H1 (cell line): ENCODE measurements at regions not wholly inside any gene's neighbourhood (a gene's known extent, or its start where the extent isn't known, plus 50 kb on each side); places are given as distances from the start of the nearest gene placed in this dataset.

Experiments used
- CTCF ChIA-PET: fragments of 300-600 bp; sonication (Branson Sonifier 250); formaldehyde crosslinking; loops from one replicate; lab custom pipeline; 2021; ENCODE audit not compliant: partially characterized antibody; lab: Charles Lee
- POLR2A ChIA-PET: fragments of 300-600 bp; sonication (Branson Sonifier 250); formaldehyde crosslinking; loops from one replicate; lab custom pipeline; 2021; ENCODE audit warnings: inconsistent platforms; ENCODE audit not compliant: partially characterized antibody; lab: Charles Lee
- DNase-seq, 2 experiments: peaks; one replicate each; pipeline versions ENCODE4 v3.0.0 to v3.0.0-alpha.2; 2010 to 2022; ENCODE audit warnings: low spot score in 2 of 2, low read depth in 1 of 2, mixed read lengths in 1 of 2
- FAIRE-seq: peaks from 2 replicates; lab custom pipeline; 2011; peaks lifted over from hg19 to GRCh38; lab: Jason Lieb, UNC
- H2AFZ ChIP-seq: 2 replicates; pipeline ENCODE4 v1.8.1; 2012; ENCODE audit warnings: low read length, inconsistent platforms
- H2AK5ac ChIP-seq: 2 replicates; pipeline ENCODE4 v1.6.1; 2013; ENCODE audit warnings: low read depth, low read length
- H2BK120ac ChIP-seq: replicated peaks from 2 replicates; pipeline ENCODE3; 2013; ENCODE audit warnings: low read depth, low read length, inconsistent platforms
- H2BK12ac ChIP-seq: 2 replicates; pipeline ENCODE4 v1.6.1; 2013; ENCODE audit warnings: low read depth, low read length
- H2BK15ac ChIP-seq: 2 replicates; pipeline ENCODE4 v1.6.1; 2013; ENCODE audit warnings: low read length
- H2BK20ac ChIP-seq: 2 replicates; pipeline ENCODE4 v1.6.1; 2013; ENCODE audit warnings: low read length
- H2BK5ac ChIP-seq: 2 replicates; pipeline ENCODE4 v1.6.1; 2013; ENCODE audit warnings: low read depth, low read length
- H3K14ac ChIP-seq: 2 replicates; pipeline ENCODE4 v1.6.1; 2013; ENCODE audit warnings: inconsistent platforms; ENCODE audit not compliant: insufficient read length
- H3K18ac ChIP-seq: 2 replicates; pipeline ENCODE4 v1.6.1; 2013; ENCODE audit warnings: low read length; ENCODE audit errors: extremely low read depth
- H3K23ac ChIP-seq: 2 replicates; pipeline ENCODE4 v1.6.1; 2013; ENCODE audit warnings: inconsistent platforms; ENCODE audit not compliant: insufficient read length
- H3K23me2 ChIP-seq: 2 replicates; pipeline ENCODE4 v1.6.1; 2013; ENCODE audit warnings: low read depth, low read length
- H3K27ac ChIP-seq: 2 replicates; pipeline ENCODE4 v1.6.1; 2011; ENCODE audit warnings: low read depth, low read length, inconsistent platforms
- H3K27me3 ChIP-seq, 4 experiments: replicated peaks in 1 of 4; 1 replicate in 1 of 4; 2 replicates in 3 of 4; pipeline versions ENCODE4 v1.6.1 to v1.8.1; 2011 to 2013; ENCODE audit warnings: low read length in 3 of 4, mild to moderate bottlenecking in 3 of 4, inconsistent platforms in 2 of 4, mixed read lengths in 2 of 4, moderate library complexity in 1 of 4; ENCODE audit not compliant: control insufficient read depth in 3 of 4, insufficient read depth in 3 of 4; ENCODE audit errors: extremely low read depth in 1 of 4
- H3K36me3 ChIP-seq, 4 experiments: 2 replicates each; pipeline versions ENCODE4 v1.6.1 to v1.8.1; 2011 to 2013; ENCODE audit warnings: mild to moderate bottlenecking in 4 of 4, low read length in 3 of 4, moderate library complexity in 2 of 4, control low read depth in 1 of 4, inconsistent platforms in 1 of 4; ENCODE audit not compliant: insufficient read depth in 4 of 4, control insufficient read depth in 2 of 4
- H3K4ac ChIP-seq: replicated peaks from 2 replicates; pipeline ENCODE3; 2013; ENCODE audit warnings: low read length, low read depth, mixed read lengths, inconsistent platforms; ENCODE audit not compliant: insufficient read length
- H3K4me1 ChIP-seq, 4 experiments: replicated peaks in 1 of 4; 1 replicate in 1 of 4; 2 replicates in 3 of 4; pipeline versions ENCODE4 v1.6.1 to v1.8.1; 2011 to 2013; ENCODE audit warnings: low read length in 3 of 4, inconsistent platforms in 2 of 4, mixed read lengths in 1 of 4; ENCODE audit not compliant: insufficient read depth in 4 of 4, control insufficient read depth in 3 of 4
- H3K4me2 ChIP-seq, 2 experiments: 2 replicates each; pipeline versions ENCODE4 v1.6.1 to v1.8.1; 2011 to 2013; ENCODE audit warnings: low read depth in 2 of 2, low read length in 2 of 2, control low read depth in 1 of 2, inconsistent platforms in 1 of 2, mild to moderate bottlenecking in 1 of 2; ENCODE audit not compliant: insufficient read depth in 1 of 2
- H3K4me3 ChIP-seq, 4 experiments: fragments of 200-600, 300-600 bp in 1 of 4; sonication (generic), shearing (Covaris generic), sonication (Bioruptor Twin) in 1 of 4; 2 replicates each; pipeline versions ENCODE4 v1.5.1 to v1.8.1; 2011 to 2016; ENCODE audit warnings: low read length in 4 of 4, low read depth in 3 of 4, control low read depth in 2 of 4, inconsistent platforms in 2 of 4, mild to moderate bottlenecking in 2 of 4, mixed read lengths in 1 of 4, moderate library complexity in 1 of 4; ENCODE audit not compliant: insufficient read depth in 2 of 4; ENCODE audit errors: extremely low read depth in 1 of 4
- H3K56ac ChIP-seq: replicated peaks from 2 replicates; pipeline ENCODE3; 2013; ENCODE audit warnings: low read depth, mild to moderate bottlenecking, mixed read lengths, low read length, inconsistent platforms; ENCODE audit not compliant: insufficient read length
- H3K79me1 ChIP-seq: 2 replicates; pipeline ENCODE4 v1.6.1; 2013; ENCODE audit warnings: low read depth, low read length, control low read depth
- H3K79me2 ChIP-seq, 2 experiments: 2 replicates each; pipeline versions ENCODE4 v1.6.1 to v1.8.1; 2012 to 2013; ENCODE audit warnings: low read length in 2 of 2, mild to moderate bottlenecking in 2 of 2, inconsistent platforms in 1 of 2; ENCODE audit not compliant: insufficient read depth in 2 of 2, control insufficient read depth in 1 of 2
- H3K9ac ChIP-seq, 4 experiments: replicated peaks in 1 of 4; 1 replicate in 1 of 4; 2 replicates in 3 of 4; pipeline versions ENCODE4 v1.6.1 to v1.8.1; 2011 to 2013; ENCODE audit warnings: low read depth in 3 of 4, low read length in 3 of 4, control low read depth in 2 of 4, mild to moderate bottlenecking in 2 of 4, moderate library complexity in 2 of 4, inconsistent platforms in 1 of 4; ENCODE audit errors: extremely low read depth in 1 of 4
- H3K9me3 ChIP-seq, 2 experiments: 2 replicates each; pipeline versions ENCODE4 v1.6.1 to v1.8.1; 2012 to 2013; ENCODE audit warnings: mild to moderate bottlenecking in 2 of 2, moderate library complexity in 2 of 2, control low read depth in 1 of 2, inconsistent platforms in 1 of 2, low read depth in 1 of 2, low read length in 1 of 2, mixed read lengths in 1 of 2; ENCODE audit not compliant: insufficient read depth in 2 of 2
- H4K20me1 ChIP-seq, 2 experiments: replicated peaks in 1 of 2; 2 replicates each; pipeline versions ENCODE3 to v1.8.1; 2011 to 2013; ENCODE audit warnings: inconsistent platforms in 2 of 2, low read length in 2 of 2, mild to moderate bottlenecking in 1 of 2; ENCODE audit not compliant: insufficient read depth in 2 of 2, control insufficient read depth in 1 of 2
- H4K5ac ChIP-seq: 2 replicates; pipeline ENCODE4 v1.6.1; 2013; ENCODE audit warnings: low read length, low read depth, mixed read lengths, inconsistent platforms; ENCODE audit not compliant: insufficient read length
- H4K8ac ChIP-seq: 2 replicates; pipeline ENCODE4 v1.8.0; 2013; ENCODE audit warnings: mild to moderate bottlenecking, moderate library complexity, low read length, inconsistent platforms; ENCODE audit not compliant: insufficient read depth; ENCODE audit errors: extremely low read depth
- H4K91ac ChIP-seq: replicated peaks from 2 replicates; pipeline ENCODE3; 2013; ENCODE audit warnings: low read length, mixed read lengths, inconsistent platforms; ENCODE audit not compliant: insufficient read length
- ATF3 ChIP-seq: IDR thresholded peaks from 2 replicates; pipeline ENCODE4 v1.6.1; 2011; ENCODE audit warnings: low read depth, mild to moderate bottlenecking, low read length; ENCODE audit not compliant: insufficient read depth
- BCL11A ChIP-seq, 2 experiments: IDR thresholded peaks; one replicate each; pipeline ENCODE4 v1.6.1; 2011; ENCODE audit warnings: low read depth in 2 of 2, low read length in 2 of 2, mild to moderate bottlenecking in 2 of 2
- CTBP2 ChIP-seq: IDR thresholded peaks from 2 replicates; pipeline ENCODE4 v1.7.0; 2011; ENCODE audit warnings: borderline replicate concordance, mild to moderate bottlenecking, moderate library complexity, mixed read lengths, low read length; ENCODE audit not compliant: insufficient read depth, insufficient read length
- EZH2 ChIP-seq: fragments of 200-600 bp; sonication (generic); IDR thresholded peaks from 2 replicates; pipeline ENCODE4 v1.7.1; 2012; ENCODE audit warnings: low read depth, mild to moderate bottlenecking, moderate library complexity, low read length, inconsistent platforms; ENCODE audit not compliant: severe bottlenecking
- FOSL1 ChIP-seq: IDR thresholded peaks from 2 replicates; pipeline ENCODE4 v1.6.1; 2011; ENCODE audit warnings: mild to moderate bottlenecking, low read depth, low read length, moderate library complexity; ENCODE audit not compliant: insufficient read depth
- NRF1 ChIP-seq: IDR thresholded peaks from 2 replicates; pipeline ENCODE4 v1.6.1; 2011; ENCODE audit warnings: mild to moderate bottlenecking, low read depth, low read length, improper control_type of control experiment
- RAD21 ChIP-seq, 2 experiments: IDR thresholded peaks in 1 of 2; conservative IDR thresholded peaks in 1 of 2; 2 replicates each; pipeline ENCODE4 v1.6.1; 2011; ENCODE audit warnings: low read depth in 2 of 2, low read length in 2 of 2, improper control_type of control experiment in 1 of 2, inconsistent platforms in 1 of 2, mild to moderate bottlenecking in 1 of 2, moderate library complexity in 1 of 2
- SP1 ChIP-seq: IDR thresholded peaks from 2 replicates; pipeline ENCODE4 v1.6.1; 2011; ENCODE audit warnings: low read depth, low read length
- SUZ12 ChIP-seq: fragments of 200-600 bp; sonication (generic); IDR thresholded peaks from 2 replicates; pipeline ENCODE4 v1.6.1; 2012; ENCODE audit warnings: mild to moderate bottlenecking, inconsistent platforms, low read length, moderate library complexity, mixed read lengths
- TAF7 ChIP-seq: optimal IDR thresholded peaks from 2 replicates; pipeline ENCODE3; 2011; ENCODE audit warnings: low read depth, mild to moderate bottlenecking, inconsistent platforms, low read length, moderate library complexity, borderline replicate concordance
- WGBS, 2 experiments: shearing (Covaris generic) in 1 of 2; methylation state at CpG; one replicate each; pipeline versions ENCODE4 v1.1.6 to v1.1.7; 2013 to 2015; ENCODE audit warnings: low lambda C conversion rate in 2 of 2, mixed read lengths in 2 of 2, inconsistent platforms in 1 of 2, low coverage in 1 of 2, missing lambda C conversion rate in 1 of 2; ENCODE audit not compliant: insufficient replicate concordance in 2 of 2, insufficient coverage in 1 of 2, insufficient read length in 1 of 2; ENCODE audit errors: extremely low coverage in 1 of 2, missing lambda C conversion rate in 1 of 2; 5-methylcytosine and 5-hydroxymethylcytosine counted together

GRCh38 chr2:100662866-100663265, 100.1 kb downstream of the PDCL3 start:
- Histone ChIP-seq H2BK20ac (no peak overlapping the region), H3K56ac (no peak overlapping the region), H3K4me3 (no peak overlapping the region), H3K9me3 (no peaks in the 10 kb centered on the region; a peak in 1 of 4 replicates), H3K18ac (no peak overlapping the region), H4K91ac (no peak overlapping the region), H3K27me3 (no peaks in the 10 kb centered on the region), H2BK12ac (no peak overlapping the region), H2BK120ac (no peak overlapping the region), H4K20me1 (peaks cover 0 to 2% of the 10 kb centered on the region in 2 experiments), H3K23ac (no peak overlapping the region), H3K4me1 (no peaks in the 10 kb centered on the region), H4K8ac (no peak overlapping the region), H3K36me3 (no peaks in the 10 kb centered on the region), H3K9ac (no peak overlapping the region), H3K27ac (no peak overlapping the region), H3K79me2 (no peaks in the 10 kb centered on the region), H3K4me2 (no peak overlapping the region), H2BK5ac (no peak overlapping the region), H2AFZ (no peak overlapping the region), H2BK15ac (no peak overlapping the region), H4K5ac (no peak overlapping the region), H3K14ac (no peak overlapping the region), H3K23me2 (no peaks in the 10 kb centered on the region), H3K79me1 (no peaks in the 10 kb centered on the region), H2AK5ac (no peak overlapping the region), H3K4ac (no peak overlapping the region)
- CTCF ChIA-PET: interaction anchor here (0.6 to 1.6 kb wide), 7 partner anchors 8 to 998 kb away, joined by 3 to 6 read pairs (median 3); no protein-coding TSS in a partner anchor
- TF ChIP-seq FOSL1 (no peak), CTBP2 (no peak), BCL11A (IDR thresholded peaks at IDR 0.05; ENCODE audit: low read depth in 2 of 2, low read length in 2 of 2) (no peak), NRF1 (no peak), SUZ12 (no peak), ATF3 (no peak), EZH2 (no peak), SP1 (no peak), TAF7 (no peak), RAD21 (IDR thresholded peaks at IDR 0.05 in 1 of 2, conservative IDR thresholded peaks at IDR 0.05 in 1 of 2; ENCODE audit: low read depth in 2 of 2, low read length in 2 of 2) (no peak)
- POLR2A ChIA-PET: no interaction called here
- no peak for DNase-seq
- FAIRE-seq: no peak
- WGBS, 2 experiments: 94% methylated on average over 7 of the region's 7 CpGs; no CpG with 5 or more reads in 1 of the 2 experiments
